CD14-positive monocyte (primary cell): ENCODE measurements at regions not wholly inside any gene's neighbourhood (a gene's known extent, or its start where the extent isn't known, plus 50 kb on each side); places are given as distances from the start of the nearest gene placed in this dataset.

Experiments
- DNase-seq, 3 donors: peaks; one replicate each; pipeline ENCODE4 v3.0.0-alpha.2; 2011 to 2022
- H2AFZ ChIP-seq: 2 replicates; pipeline ENCODE4 v1.6.0; 2012; ENCODE audit warnings: mild to moderate bottlenecking, low read depth, low read length, inconsistent platforms; ENCODE audit not compliant: insufficient read depth, poor library complexity, severe bottlenecking
- H3K27ac ChIP-seq, 2 donors: 1 replicate in 1 of 2; 2 replicates in 1 of 2; pipeline ENCODE4 v1.5.1; 2012 to 2013; ENCODE audit warnings: low read length in 2 of 2, control low read depth in 1 of 2, inconsistent platforms in 1 of 2, low read depth in 1 of 2, mild to moderate bottlenecking in 1 of 2
- H3K27me3 ChIP-seq, 2 donors: one replicate each; pipeline versions ENCODE4 v1.6.0 to v1.6.1; 2011 to 2013; ENCODE audit warnings: low read length in 2 of 2; ENCODE audit not compliant: control insufficient read depth in 2 of 2, insufficient read depth in 2 of 2
- H3K36me3 ChIP-seq, 2 donors: replicated peaks in 1 of 2; 1 replicate in 1 of 2; 2 replicates in 1 of 2; pipeline versions ENCODE4 v1.5.1 to v1.6.1; 2012 to 2013; ENCODE audit warnings: low read length in 2 of 2, control low read depth in 1 of 2, inconsistent platforms in 1 of 2, mild to moderate bottlenecking in 1 of 2; ENCODE audit not compliant: insufficient read depth in 2 of 2, control insufficient read depth in 1 of 2
- H3K4me1 ChIP-seq, 2 donors: 1 replicate in 1 of 2; 2 replicates in 1 of 2; pipeline versions ENCODE4 v1.5.1 to v1.6.1; 2012 to 2013; ENCODE audit warnings: low read length in 2 of 2, control low read depth in 1 of 2, inconsistent platforms in 1 of 2, mild to moderate bottlenecking in 1 of 2, moderate library complexity in 1 of 2; ENCODE audit not compliant: insufficient read depth in 2 of 2, control insufficient read depth in 1 of 2
- H3K4me2 ChIP-seq: replicated peaks from 2 replicates; pipeline ENCODE3; 2012; ENCODE audit warnings: low read length, moderate library complexity, mild to moderate bottlenecking; ENCODE audit not compliant: poor library complexity, severe bottlenecking; ENCODE audit errors: extremely low read depth
- H3K4me3 ChIP-seq, 3 experiments: fragments of 200-600 bp in 1 of 3; sonication (generic) in 1 of 3; replicated peaks in 1 of 3; 1 replicate in 2 of 3; 2 replicates in 1 of 3; pipeline ENCODE4 v1.5.1; 2011 to 2013; ENCODE audit warnings: low read length in 3 of 3, mild to moderate bottlenecking in 3 of 3, control low read depth in 2 of 3, low read depth in 2 of 3, inconsistent platforms in 1 of 3, moderate library complexity in 1 of 3
- H3K79me2 ChIP-seq: 2 replicates; pipeline ENCODE4 v1.6.0; 2012; ENCODE audit warnings: mild to moderate bottlenecking, control low read depth, inconsistent platforms, low read length, moderate library complexity; ENCODE audit not compliant: insufficient read depth
- H3K9ac ChIP-seq: 2 replicates; pipeline ENCODE4 v1.6.0; 2017; ENCODE audit warnings: low read length, mild to moderate bottlenecking; ENCODE audit not compliant: insufficient read depth, poor library complexity, severe bottlenecking
- H3K9me3 ChIP-seq, 2 donors: replicated peaks in 1 of 2; 1 replicate in 1 of 2; 2 replicates in 1 of 2; pipeline versions ENCODE4 v1.5.1 to v1.6.1; 2012 to 2013; ENCODE audit warnings: low read length in 2 of 2, control low read depth in 1 of 2; ENCODE audit not compliant: control insufficient read depth in 1 of 2, insufficient read depth in 1 of 2
- H4K20me1 ChIP-seq: 2 replicates; pipeline ENCODE4 v1.6.0; 2012; ENCODE audit warnings: mild to moderate bottlenecking, low read length, control low read depth, moderate library complexity; ENCODE audit not compliant: insufficient read depth
- H3K27ac Mint-ChIP-seq, 7 donors: one replicate each; pipeline ENCODE4 v1.8.0; 2020; ENCODE audit warnings: mild to moderate bottlenecking in 7 of 7, mixed read lengths in 7 of 7, moderate library complexity in 6 of 7, inconsistent platforms in 2 of 7
- H3K27me3 Mint-ChIP-seq, 3 donors: one replicate each; pipeline ENCODE4 v1.8.0; 2021 to 2022; ENCODE audit warnings: low read depth in 3 of 3, mild to moderate bottlenecking in 3 of 3, mixed read lengths in 3 of 3, moderate library complexity in 3 of 3, inconsistent platforms in 1 of 3
- H3K36me3 Mint-ChIP-seq, 2 donors: one replicate each; pipeline ENCODE4 v1.8.0; 2020; ENCODE audit warnings: mixed read lengths in 2 of 2, inconsistent platforms in 1 of 2, mild to moderate bottlenecking in 1 of 2
- H3K4me1 Mint-ChIP-seq: one replicate; pipeline ENCODE4 v1.8.0; 2020; ENCODE audit warnings: mild to moderate bottlenecking, mixed read lengths
- H3K4me3 Mint-ChIP-seq, 2 donors: one replicate each; pipeline ENCODE4 v1.8.0; 2020; ENCODE audit warnings: mild to moderate bottlenecking in 2 of 2, mixed read lengths in 2 of 2, moderate library complexity in 1 of 2
- H3K9me3 Mint-ChIP-seq, 7 donors: one replicate each; pipeline ENCODE4 v1.8.0; 2020 to 2022; ENCODE audit warnings: mixed read lengths in 7 of 7, mild to moderate bottlenecking in 6 of 7, moderate library complexity in 6 of 7, inconsistent platforms in 2 of 7
- CTCF ChIP-seq: fragments of 200-600 bp; IDR thresholded peaks from one replicate; pipeline ENCODE4 v1.8.0; 2022; ENCODE audit warnings: antibody characterized with exemption, mild to moderate bottlenecking
- WGBS: methylation state at CpG from one replicate; pipeline ENCODE4 v1.1.5; 2013; ENCODE audit warnings: missing lambda C conversion rate; ENCODE audit not compliant: insufficient coverage; 5-methylcytosine and 5-hydroxymethylcytosine counted together
- intact Hi-C, 2 donors: fragments of 100-400 bp; cut with micrococcal nuclease; formaldehyde crosslinking; loops; one replicate each; pipeline versions ENCODE4 v1.15.0 to v1.15.1; 2023

GRCh38 chr7:18224138-18224537, 196.5 kb upstream of the PRPS1L1 start:
- no peaks in the 10 kb centered on the region for H3K36me3 ChIP-seq
- DNase-seq = peak in 1 of 3 donors; percentile 7
- peaks cover 3% of the 10 kb centered on the region for H3K79me2 ChIP-seq
- H3K4me3 ChIP-seq = peak overlapping the region in 1 of 3 experiments; percentile 56
- peaks cover 77% of the 10 kb centered on the region for H3K4me1 Mint-ChIP-seq
- no peak overlapping the region for H3K9ac ChIP-seq
- H3K4me1 ChIP-seq = peaks cover 49 to 77% of the 10 kb centered on the region in 2 donors
- H3K4me3 Mint-ChIP-seq = peak overlapping the region in 1 of 2 donors; percentile 74
- H3K27me3 Mint-ChIP-seq = peaks cover 0 to 2% (median 0%) of the 10 kb centered on the region in 3 donors
- H3K4me2 ChIP-seq = peak overlapping the region; percentile 60
- intact Hi-C loops = no loop called here
- H3K9me3 ChIP-seq = no peaks in the 10 kb centered on the region
- H3K27ac Mint-ChIP-seq = peak overlapping the region in 6 of 7 donors; percentile 64 to 92 (median 89)
- H2AFZ ChIP-seq = no peak overlapping the region
- no CpG with 5 or more reads among the region's 1 CpG for WGBS
- peaks cover 0 to 2% (median 0%) of the 10 kb centered on the region in 7 donors for H3K9me3 Mint-ChIP-seq
- no peak for TF ChIP-seq CTCF
- H3K27me3 ChIP-seq = no peaks in the 10 kb centered on the region
- no peaks in the 10 kb centered on the region for H3K36me3 Mint-ChIP-seq
- H3K27ac ChIP-seq = peak overlapping the region; percentile 43 to 81
- no peaks in the 10 kb centered on the region for H4K20me1 ChIP-seq

GRCh38 chr7:18225067-18225466, 197.4 kb upstream of the PRPS1L1 start:
- peaks cover 3% of the 10 kb centered on the region for H3K79me2 ChIP-seq
- peak overlapping the region; percentile 43 to 81 for H3K27ac ChIP-seq
- H3K4me2 ChIP-seq = peak overlapping the region; percentile 60
- Mint-ChIP-seq H3K4me3 (peak overlapping the region in 1 of 2 donors; percentile 74), H3K36me3 (no peaks in the 10 kb centered on the region), H3K9me3 (peaks cover 0 to 2% (median 0%) of the 10 kb centered on the region in 7 donors), H3K27ac (peak overlapping the region; percentile 64 to 92 (median 89)), H3K27me3 (peaks cover 0 to 2% (median 0%) of the 10 kb centered on the region in 3 donors), H3K4me1 (peaks cover 68% of the 10 kb centered on the region)
- H3K9ac ChIP-seq = no peak overlapping the region
- intact Hi-C loops = loop anchor here in 1 of 2 donors (5.0 kb wide), 2 partner anchors 48 to 67 kb away; no protein-coding TSS in a partner anchor
- peak overlapping the region in 2 of 3 experiments; percentile 16 to 56 for H3K4me3 ChIP-seq
- TF ChIP-seq CTCF = no peak
- H3K27me3 ChIP-seq = no peaks in the 10 kb centered on the region
- peaks cover 46 to 72% of the 10 kb centered on the region in 2 donors for H3K4me1 ChIP-seq
- H2AFZ ChIP-seq = no peak overlapping the region
- peak; percentile 27 to 54 (median 30) for DNase-seq
- no peaks in the 10 kb centered on the region for H3K36me3 ChIP-seq
- no peaks in the 10 kb centered on the region for H4K20me1 ChIP-seq
- no peaks in the 10 kb centered on the region for H3K9me3 ChIP-seq
